ENCODE measurements at regions not wholly inside any gene's neighbourhood (a gene's known extent, or its start where the extent isn't known, plus 50 kb on each side); places are given as distances from the start of the nearest gene placed in this dataset.
"Not testable (repeated sequence)": the region's sequence is repeated elsewhere in the genome, so short reads cannot be mapped to it uniquely, and the experiment has no call there.

DNA sequence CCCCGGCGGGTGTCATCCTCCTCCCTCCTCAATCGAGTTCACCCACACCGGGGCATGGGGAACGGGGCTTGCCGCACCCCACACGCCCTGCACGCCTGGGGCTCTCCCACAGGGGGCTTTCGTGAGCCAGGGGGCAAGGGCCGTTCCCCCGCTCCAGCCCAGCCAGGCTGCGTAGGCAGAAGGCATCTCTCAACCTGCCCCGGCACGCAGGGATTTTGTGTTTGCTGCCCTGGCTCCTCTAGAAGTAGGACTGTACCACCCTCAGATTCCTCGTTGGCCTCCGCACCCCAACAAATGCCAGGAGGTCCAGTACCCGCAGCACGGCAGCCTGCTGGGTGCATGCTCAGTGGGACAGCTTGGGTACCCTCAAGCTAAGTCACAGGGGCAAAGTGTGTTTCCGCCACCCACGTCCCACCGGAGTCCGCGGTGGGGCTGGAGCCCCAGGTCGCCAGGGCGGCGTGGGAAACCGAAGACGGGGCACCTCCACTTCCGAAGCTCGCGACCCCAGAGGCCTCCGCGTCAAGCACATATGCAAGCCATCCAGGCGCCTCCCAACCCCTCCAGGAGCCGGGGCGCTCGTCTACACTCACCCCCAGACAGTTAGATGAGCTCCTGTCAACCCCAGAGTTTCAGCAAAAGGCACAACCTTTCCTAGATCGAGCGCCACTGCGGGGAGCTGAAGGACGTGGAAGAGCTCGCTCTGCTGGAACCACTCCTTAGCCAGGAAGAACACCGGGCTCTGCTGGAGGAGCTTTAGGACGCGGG lies 1495.7 kb upstream of the DEFB115 start:
- DNase-seq; in situ Hi-C loops (cut with MboI; ENCODE audit: low pct_unique_long_range_greater_than_20kb, low sequenced_read_pairs): not testable (repeated sequence)

GRCh38 chr20:29762620-29763019 lies 1494.8 kb upstream of the DEFB115 start:
- in situ Hi-C loops (cut with MboI; ENCODE audit: low pct_unique_long_range_greater_than_20kb, low sequenced_read_pairs), result no loop called here
- no peak for DNase-seq

- in situ Hi-C loops (cut with MboI; ENCODE audit: low pct_unique_long_range_greater_than_20kb, low sequenced_read_pairs), result no loop called here
- DNase-seq, result no peak
These were observed 1493.5 kb upstream of the DEFB115 start for GRCh38 chr20:29763821-29764511.

DNA sequence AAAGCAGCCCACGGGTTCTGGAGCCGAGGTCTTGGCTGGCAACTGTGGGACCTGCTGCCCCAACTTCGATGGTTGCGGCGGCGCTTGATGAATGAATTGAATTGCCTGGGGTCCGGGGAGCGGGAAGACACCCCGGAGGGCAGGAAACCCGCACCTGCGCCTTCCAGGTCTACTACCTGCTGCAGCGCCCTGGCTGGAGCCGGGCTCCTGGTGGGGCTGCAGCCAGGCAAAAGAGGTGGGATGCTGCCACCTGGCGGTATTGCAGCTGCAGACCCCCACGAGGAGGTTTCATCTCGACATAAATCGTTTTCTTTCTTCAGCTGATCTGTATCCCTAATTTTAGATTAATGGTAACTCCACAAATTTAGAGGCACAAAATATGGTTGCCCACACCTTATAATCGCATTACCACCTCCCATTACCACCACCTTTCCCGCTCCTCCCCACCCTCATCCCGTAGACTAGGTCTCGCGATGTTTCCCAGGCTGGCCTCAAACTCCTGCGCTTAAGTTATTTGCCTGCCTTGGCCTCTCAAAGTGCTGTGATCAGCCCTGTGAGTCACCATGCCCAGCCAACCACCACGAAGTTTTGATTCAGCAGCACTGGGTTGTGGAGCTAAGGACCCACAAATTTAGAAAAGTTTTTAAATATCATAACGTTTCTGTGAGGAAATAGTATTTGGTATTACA lies 1492.4 kb upstream of the DEFB115 start:
- in situ Hi-C loops (cut with MboI; ENCODE audit: low pct_unique_long_range_greater_than_20kb, low sequenced_read_pairs), result not testable (repeated sequence)
- DNase-seq, result peak; percentile 49

DNA sequence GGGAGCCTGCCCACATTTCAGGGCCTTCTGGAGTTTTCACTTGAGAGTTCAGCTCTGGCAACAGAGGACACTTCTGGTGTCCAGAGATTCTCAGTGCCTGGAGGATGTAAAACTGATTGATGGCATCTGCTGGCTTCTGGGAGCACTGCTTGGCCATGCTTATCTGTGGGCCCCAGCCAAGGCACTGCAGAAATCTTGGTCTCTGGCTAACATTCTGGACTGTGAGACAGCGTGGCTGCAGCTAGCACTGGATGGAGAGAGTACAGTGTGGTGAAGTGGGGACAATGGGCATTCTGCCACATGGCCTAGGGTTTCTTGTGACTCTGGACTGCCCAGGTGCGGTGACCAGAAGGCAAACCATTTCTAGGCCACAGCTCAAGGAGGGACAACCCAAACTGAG lies 1479.4 kb upstream of the DEFB115 start:
- in situ Hi-C loops (cut with MboI; ENCODE audit: low pct_unique_long_range_greater_than_20kb, low sequenced_read_pairs), result not testable (repeated sequence)

GRCh38 chr20:29781217-29781616 lies 1476.2 kb upstream of the DEFB115 start:
- DNase-seq; in situ Hi-C loops (cut with MboI; ENCODE audit: low pct_unique_long_range_greater_than_20kb, low sequenced_read_pairs): not testable (repeated sequence)

More for the DNA sequence above, 1479.4 kb upstream of the DEFB115 start:
- DNase-seq, result not testable (repeated sequence)

DNA sequence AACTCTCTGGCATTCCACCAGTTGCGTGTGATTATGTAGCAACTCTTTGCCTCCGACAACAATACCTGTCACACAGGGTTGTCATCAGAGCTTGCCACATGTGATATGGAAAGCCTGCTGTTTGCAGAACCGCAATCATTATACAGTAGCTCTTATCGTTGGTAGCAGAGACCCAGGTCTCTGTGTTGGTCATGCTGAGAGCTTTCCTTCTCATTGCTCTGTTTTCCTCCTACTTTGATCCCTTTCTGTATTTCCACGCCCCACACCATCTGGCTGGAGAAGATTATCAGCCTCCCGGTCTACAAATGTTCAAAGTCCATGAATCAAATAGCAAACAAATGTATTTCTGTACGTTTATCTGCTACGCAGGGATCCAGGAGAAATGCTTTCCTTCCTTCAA lies 1475.6 kb upstream of the DEFB115 start:
- in situ Hi-C loops (cut with MboI; ENCODE audit: low pct_unique_long_range_greater_than_20kb, low sequenced_read_pairs), result not testable (repeated sequence)
- DNase-seq, result peak; percentile 55

GRCh38 chr20:29787456-29787855 lies 1470.0 kb upstream of the DEFB115 start:
- DNase-seq; in situ Hi-C loops (cut with MboI; ENCODE audit: low pct_unique_long_range_greater_than_20kb, low sequenced_read_pairs): not testable (repeated sequence)

GRCh38 chr20:29790510-29790909 lies 1467.0 kb upstream of the DEFB115 start:
- in situ Hi-C loops (cut with MboI; ENCODE audit: low pct_unique_long_range_greater_than_20kb, low sequenced_read_pairs), result no loop called here
- no peak for DNase-seq

GRCh38 chr20:29831508-29831907 lies 1426.0 kb upstream of the DEFB115 start:
- DNase-seq; in situ Hi-C loops (cut with MboI; ENCODE audit: low pct_unique_long_range_greater_than_20kb, low sequenced_read_pairs): not testable (repeated sequence)

GRCh38 chr20:29868014-29868413 lies 1389.5 kb upstream of the DEFB115 start:
- DNase-seq, result not testable (repeated sequence)

GRCh38 chr20:29868688-29869087 lies 1388.8 kb upstream of the DEFB115 start:
- DNase-seq; in situ Hi-C loops (cut with MboI; ENCODE audit: low pct_unique_long_range_greater_than_20kb, low sequenced_read_pairs): not testable (repeated sequence)

More at GRCh38 chr20:29868014-29868413, 1389.5 kb upstream of the DEFB115 start:
- in situ Hi-C loops (cut with MboI; ENCODE audit: low pct_unique_long_range_greater_than_20kb, low sequenced_read_pairs), result not testable (repeated sequence)

DNA sequence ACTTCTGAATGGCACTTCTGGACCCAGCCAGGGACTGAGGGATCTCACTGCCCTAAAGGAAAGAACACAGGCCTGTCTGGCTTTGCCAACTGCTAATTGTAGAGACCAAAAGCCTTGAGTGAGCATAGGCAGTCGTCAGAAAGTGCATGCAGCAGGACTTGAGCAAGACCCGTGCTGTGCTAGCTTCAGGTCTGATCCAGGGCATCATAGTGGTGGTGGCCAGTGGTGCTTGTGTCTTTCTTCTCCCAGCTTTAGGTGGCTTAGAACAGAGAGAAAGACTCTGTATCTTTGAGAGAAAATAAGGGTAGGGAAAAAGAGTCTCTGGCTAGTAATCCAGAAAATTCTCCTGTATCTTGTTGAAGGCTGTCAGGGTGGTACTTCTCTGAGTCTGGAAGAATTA lies 1385.6 kb upstream of the DEFB115 start:
- in situ Hi-C loops (cut with MboI; ENCODE audit: low pct_unique_long_range_greater_than_20kb, low sequenced_read_pairs); DNase-seq: not testable (repeated sequence)

- in situ Hi-C loops (cut with MboI; ENCODE audit: low pct_unique_long_range_greater_than_20kb, low sequenced_read_pairs), result no loop called here
- DNase-seq, result no peak
These were observed 1383.5 kb upstream of the DEFB115 start for GRCh38 chr20:29873946-29874345.

DNA sequence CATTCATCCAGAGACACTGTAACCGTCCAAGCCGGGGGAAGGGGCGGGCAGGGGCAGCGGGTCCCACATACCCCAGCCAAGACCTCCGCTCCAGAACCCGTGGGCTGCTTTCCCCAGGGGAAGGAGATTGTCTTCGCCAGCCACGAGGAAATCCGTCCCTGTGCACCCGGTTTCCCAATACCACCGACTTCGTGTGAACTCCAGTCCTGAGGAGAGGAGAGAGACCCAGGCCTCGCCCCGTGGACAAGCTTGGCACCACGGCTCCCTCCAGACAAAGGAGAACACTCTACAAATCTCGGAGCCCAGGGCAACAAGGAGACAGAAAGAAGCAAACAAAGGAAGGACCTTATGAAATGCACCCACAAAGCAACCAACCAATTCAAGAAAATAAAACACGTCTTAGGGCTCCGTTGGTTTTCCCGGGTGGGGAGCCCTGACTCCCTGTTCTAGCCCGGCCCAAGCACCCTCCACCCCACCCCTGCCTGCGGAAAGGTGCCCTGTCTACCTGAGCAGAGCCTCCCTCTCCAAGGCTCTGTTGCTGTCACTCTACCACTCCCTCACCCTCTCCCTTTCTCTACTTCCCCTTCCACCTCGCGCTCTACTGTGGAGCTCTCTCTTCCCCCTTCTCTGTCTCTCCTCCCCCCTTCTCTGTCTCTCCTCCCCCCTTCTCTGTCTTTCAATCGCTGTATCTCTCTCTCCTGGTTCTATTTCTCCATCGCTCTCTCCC lies 1382.8 kb upstream of the DEFB115 start:
- no peak for DNase-seq

GRCh38 chr20:29875321-29876083 lies 1382.0 kb upstream of the DEFB115 start:
- in situ Hi-C loops (cut with MboI; ENCODE audit: low pct_unique_long_range_greater_than_20kb, low sequenced_read_pairs); DNase-seq: not testable (repeated sequence)

More for the DNA sequence above, 1382.8 kb upstream of the DEFB115 start:
- in situ Hi-C loops (cut with MboI; ENCODE audit: low pct_unique_long_range_greater_than_20kb, low sequenced_read_pairs), result no loop called here

GRCh38 chr20:29876084-29876910 lies 1381.2 kb upstream of the DEFB115 start:
- in situ Hi-C loops (cut with MboI; ENCODE audit: low pct_unique_long_range_greater_than_20kb, low sequenced_read_pairs); DNase-seq: not testable (repeated sequence)

GRCh38 chr20:29876911-29877285 lies 1380.6 kb upstream of the DEFB115 start:
- in situ Hi-C loops (cut with MboI; ENCODE audit: low pct_unique_long_range_greater_than_20kb, low sequenced_read_pairs), result no loop called here

More at GRCh38 chr20:29876911-29877285, 1380.6 kb upstream of the DEFB115 start:
- no peak for DNase-seq
